ENCODE measurements at regions not wholly inside any gene's neighbourhood (a gene's known extent, or its start where the extent isn't known, plus 50 kb on each side); places are given as distances from the start of the nearest gene placed in this dataset.
"Not testable (repeated sequence)": the region's sequence is repeated elsewhere in the genome, so short reads cannot be mapped to it uniquely, and the experiment has no call there.

DNA sequence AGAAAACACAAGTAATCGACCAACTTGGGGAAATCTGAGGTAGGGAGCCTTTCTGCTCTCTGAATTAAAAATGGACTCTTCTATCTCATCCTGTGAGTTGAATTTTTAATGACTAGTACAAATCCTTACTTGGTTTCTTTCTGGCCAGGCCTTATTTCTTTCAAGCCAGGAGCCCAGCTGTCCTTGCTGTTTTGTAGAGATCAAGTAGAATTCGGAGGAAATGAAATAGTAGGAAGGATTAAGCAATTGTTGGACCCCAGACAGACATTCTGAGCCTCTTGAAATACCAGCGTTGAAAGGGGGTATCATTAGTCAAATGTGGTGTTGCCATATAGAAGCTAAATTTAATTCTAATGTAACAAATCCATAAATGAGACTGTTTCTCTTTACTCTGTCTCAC lies 53.7 kb upstream of the SMIM15 start:
- DNase-seq, result no peak

DNA sequence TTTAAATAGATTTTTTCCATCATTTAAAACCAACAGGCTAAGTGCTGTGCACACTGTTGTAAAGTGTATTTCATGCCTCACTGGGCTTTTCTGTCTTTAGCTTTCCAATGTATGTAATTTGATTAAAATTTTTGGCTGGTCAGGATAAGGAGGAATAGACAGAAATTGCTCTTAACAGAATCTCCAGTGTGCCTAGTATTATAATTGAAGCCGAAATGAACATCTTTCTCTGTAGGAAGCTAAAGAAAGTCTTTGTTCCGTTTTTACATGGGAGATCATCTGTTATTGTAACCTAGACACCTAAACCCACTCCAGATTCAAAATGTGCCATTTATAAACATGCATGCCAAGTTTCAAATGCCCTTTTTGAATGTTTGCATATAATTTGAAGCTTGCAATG lies 54.5 kb upstream of the SMIM15 start:
- DNase-seq, result no peak

DNA sequence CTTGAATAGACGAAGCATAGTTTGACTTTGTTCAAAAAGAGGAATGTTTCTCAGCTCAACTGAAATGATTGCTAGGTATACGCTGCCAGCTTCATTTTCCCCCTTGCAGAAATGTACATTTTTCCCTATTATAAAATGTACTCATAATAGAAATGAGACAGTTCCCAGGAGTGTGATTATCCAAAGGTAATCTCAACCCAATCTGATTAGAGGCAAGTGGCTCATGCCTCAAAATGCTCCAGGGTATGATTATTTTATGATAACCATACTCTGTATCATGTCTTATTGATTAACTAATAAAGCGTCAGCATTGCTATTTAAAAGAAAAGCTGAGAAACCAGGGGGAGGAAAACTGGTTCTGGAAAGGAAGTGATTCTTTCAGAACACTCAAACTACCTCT lies 54.9 kb upstream of the SMIM15 start:
- DNase-seq, result no peak

DNA sequence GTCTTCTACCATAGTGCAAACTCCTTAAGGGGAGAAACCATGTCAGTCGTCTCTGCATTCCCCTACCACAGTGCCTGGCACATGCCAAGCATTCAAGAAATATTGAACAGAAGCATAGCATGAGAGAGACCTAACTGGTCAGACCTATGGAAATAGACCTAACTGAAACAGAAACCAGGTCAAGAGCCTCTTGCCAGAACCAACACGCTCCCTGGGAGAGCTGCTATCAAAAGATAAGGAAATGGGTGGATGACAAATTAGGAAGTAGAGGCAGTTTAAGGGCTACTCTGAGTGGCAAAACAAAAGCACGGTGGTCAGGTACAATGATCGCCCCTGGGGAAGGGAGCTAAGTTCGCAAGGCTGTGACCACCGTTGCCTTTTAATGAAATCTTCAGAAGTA lies 66.0 kb upstream of the SMIM15 start:
- no peak for DNase-seq

DNA sequence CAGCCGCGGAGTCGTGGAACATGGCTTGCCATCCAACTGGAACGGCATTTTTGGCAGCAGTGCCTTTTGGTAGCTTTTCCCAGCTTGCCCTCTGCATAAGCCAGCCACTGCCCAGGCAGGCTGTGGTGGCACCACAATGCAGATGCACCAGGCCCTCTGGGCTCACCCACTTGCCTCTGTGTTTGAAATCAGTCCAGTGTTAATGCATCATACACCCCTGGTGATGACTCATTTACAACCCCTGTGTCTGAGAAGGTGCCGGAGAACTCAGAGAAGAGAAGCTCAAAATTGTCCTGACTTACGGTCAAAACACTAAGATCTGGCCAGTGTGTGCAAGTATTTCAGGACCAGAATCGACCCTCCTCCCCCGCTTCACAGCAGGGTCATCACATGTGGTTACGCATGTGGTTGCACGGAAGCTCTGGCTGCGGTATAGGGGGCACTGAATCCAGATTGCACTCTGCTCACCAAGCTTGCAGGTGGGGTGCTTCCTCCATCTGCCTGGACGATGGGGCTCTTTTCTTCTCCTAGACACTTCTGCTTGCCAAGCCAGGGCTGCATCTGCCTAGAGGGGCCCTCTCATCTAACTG lies 66.5 kb upstream of the SMIM15 start:
- DNase-seq, result no peak

DNA sequence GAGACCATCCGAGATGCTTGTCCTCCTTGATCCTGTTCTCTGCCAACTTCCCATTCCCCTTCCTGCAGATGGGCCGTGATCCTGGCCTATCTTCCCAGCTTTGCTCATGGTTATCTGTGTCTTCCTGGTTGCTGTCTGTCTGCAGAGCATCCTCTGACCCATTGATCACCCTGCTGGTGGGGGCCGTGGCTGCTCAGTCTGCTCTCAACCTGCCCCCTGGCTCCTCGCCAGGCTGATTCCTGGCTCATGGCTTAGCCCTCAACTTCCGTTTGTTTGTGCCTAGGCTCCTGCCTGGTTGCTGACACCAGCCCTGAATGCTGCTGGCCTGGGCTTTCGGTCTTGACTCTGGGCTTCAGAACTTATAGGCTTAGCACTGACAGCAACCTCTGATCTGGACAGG lies 67.1 kb upstream of the SMIM15 start:
- DNase-seq, result no peak

DNA sequence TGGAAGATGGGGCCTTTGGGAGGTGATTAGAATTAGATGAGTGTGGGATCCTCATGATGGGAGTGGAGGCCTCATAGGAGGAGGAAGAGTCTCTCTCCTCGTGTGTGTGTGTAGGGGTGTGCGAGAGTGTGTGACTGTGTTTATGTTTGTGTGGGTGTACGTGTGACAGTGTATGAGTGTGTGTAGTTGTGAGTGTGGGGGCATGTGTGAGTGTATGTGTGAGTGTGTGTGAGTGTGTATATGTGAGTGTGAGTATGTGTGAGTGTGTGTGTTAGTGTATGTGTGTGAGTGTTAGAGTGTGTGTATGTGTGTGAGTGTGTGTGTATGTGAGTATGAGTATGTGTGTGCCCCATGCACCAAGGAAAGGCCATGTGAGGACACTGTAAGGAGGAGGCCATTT lies 68.2 kb upstream of the SMIM15 start:
- DNase-seq, result no peak

DNA sequence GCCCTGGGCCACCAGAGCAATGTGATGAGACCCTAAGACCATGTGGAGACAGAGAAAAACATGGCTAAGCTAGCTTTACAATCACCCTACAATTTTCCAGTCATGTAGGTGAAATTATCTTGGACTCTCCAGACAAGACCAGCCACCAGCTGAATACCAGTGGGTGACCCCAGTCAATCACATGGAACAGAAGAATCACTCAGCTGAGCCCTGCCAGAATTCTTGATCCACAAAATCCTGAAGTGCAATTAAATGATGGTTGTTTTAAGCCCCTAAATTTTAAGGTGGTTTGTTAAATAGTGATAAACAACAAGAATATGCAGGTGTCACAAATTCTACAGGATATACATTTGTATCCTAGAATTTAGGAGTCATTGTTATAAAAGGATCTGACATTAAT lies 69.5 kb upstream of the SMIM15 start:
- no peak for DNase-seq

DNA sequence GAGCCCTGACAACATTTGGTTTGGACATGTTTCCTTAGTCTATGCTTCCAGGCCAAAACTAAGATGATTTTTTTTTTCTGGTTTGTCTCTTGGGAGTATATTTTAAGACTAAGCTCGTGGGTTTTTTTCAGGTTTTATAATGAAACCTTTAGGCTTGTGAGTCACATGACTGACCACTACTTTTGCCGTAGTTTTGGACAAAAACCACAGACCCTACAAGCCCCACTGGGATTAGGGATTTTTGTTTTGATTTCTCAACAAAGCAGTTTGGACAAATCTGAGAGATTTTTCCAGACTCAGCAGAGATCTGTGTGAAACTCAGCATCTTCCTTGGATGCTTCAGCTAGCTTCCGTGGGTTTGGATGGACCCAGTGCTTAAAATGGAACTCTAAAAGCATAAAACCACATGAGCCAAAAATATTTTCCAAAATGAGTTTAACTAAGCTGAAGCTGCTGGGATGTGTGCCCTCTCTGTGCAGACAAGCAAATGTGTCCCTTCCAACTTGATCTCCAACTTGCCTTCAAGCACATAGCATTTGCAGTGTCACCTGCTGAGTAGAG lies 70.3 kb upstream of the SMIM15 start:
- DNase-seq, result no peak

DNA sequence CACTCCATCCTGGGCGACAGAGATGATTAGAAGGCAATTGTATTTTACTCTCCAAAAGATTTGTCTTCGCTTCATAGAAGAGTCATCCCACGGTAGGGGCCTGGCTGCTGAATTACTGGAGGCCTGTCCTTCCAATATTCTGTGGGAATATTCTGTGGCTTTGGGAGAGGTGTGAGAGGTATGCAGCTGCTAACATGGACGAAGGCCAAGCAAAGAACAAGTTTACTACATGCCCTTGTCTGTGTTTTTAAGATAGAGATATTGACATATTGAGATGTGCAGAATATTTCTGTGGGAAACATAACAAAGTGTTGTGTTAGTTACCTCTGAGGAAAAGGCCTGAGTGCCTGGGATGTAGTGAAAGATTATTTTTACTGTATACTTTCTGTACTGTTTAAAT lies 71.8 kb upstream of the SMIM15 start:
- DNase-seq, result no peak

DNA sequence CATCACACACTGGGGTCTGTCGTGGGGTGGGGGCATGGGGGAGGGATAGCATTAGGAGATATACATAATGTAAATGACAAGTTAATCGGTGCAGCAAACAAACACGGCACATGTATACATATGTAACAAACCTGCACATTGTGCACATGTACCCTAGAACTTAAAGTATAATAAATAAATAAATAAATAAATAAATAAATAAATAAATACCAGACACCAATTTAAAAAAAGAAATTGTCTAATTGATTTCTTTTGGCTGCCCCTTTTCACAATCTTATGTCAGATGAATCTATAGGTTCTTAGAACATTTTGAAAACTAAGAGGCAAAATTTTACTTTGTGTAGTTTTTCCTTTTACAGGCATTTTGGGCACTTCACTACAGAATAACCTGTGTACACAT lies 74.4 kb upstream of the SMIM15 start:
- not testable (repeated sequence) for DNase-seq

DNA sequence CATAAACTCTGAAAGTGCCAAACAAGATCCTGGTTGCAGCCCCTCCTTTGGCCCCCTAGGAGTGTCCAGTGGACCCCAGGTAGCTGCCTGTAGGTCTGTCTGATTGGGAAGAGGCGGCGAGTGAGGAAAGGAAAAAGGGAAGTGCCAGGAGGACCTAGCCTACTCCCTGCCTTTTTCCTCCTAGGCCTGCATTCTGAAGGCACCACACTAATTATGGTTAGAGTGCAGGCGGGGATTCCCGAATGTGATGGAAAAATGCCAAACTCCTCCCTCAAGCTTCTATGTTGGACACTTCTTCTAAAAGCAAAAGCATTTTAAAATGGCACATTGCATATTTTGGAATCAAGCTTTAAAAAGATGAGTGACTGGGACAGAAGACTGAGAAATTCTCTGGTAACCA lies 83.2 kb upstream of the SMIM15 start:
- DNase-seq, result no peak

DNA sequence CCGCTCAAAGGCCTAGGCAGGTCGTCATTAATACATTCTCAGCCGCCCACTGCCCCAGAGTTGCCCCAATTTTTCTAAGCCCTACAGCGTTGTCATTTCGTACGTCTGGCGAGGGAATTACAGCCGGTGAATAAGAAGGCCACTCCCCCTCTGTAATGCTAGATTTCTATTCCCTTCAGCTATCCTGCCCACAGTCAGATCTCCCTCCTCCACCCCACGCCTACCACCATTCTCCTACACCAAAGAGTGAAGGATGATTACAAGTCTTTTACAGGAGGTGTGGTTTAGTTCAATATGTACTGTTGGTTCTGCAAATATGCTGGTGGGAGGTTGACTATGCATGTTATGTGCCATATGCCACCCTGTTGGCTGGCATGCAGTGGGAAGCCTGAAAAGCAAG lies 83.7 kb upstream of the SMIM15 start:
- DNase-seq, result no peak

DNA sequence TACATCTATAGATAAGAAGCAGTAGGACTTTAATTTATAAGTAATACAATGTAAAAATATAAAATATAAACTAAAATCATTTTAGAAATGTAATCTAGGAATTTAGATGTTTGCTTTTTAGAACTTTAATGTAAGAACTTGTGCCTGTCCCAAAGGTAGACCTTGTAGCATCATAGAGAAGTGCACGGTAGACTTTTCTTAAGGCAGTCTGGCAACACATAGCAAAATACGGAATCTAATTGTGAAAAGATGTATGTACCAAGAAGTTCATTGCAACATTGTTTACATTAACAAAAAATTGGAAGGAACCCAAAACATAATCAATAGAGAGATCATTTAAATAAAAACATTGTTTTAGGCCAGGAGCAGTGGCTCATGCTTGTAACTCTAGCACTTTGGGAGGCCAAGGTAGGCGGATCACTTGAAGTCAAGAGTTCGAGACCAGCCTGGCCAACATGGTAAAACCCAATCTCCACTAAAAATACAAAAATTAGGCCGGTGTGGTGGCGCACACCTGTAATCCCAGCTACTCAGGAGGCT lies 84.6 kb upstream of the SMIM15 start:
- no peak for DNase-seq

DNA sequence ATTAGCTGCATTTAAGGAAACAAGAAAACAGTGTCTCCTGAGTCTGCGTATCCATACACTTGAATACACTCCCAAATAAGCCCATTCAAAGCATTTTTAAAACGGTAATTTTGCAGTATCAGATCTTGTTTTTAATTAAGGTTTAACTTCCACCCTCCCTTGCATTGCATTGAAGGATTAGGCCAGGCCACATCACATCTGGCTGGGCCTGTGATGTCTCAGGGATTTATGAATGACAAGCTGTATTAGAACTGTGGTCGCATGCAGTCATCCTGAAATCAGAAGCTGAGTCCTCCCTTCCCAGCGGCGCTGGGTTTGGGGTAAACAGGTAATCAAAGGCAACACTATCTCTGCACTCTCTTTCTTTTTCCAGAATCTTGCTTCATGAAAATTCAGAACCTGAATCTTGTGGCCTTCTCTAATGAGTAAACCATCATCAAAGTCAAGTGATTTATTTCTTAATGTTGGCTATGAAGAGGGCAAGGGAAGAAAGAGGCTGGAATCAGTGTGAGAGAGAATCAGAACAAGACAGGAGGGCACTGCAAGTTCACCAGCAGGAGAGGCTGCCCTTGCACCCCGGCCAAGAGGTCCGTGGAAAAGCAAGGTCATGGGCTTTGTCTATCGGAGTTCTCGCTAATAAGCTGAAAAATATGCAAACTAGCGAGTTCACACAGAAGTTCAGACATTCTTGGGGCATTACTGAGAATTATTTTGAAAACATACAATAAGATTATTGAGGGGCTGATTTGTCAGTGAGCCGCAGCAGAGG lies 80.0 kb upstream of the ZSWIM6 start:
- no peak for DNase-seq

DNA sequence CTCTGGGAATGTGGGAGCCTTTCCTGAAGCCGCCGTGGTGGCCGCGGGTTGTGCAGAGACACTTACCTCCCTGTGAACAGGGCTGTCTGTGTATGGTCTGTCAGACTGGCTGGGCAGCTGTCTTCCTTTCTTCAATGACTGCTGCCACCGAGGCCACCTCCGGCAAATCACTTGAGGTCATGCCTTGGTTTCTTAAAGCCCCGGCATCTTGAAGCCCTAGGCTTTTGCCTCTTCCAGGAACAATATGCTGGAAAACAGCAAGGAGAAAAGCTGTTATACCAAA lies 79.5 kb upstream of the ZSWIM6 start:
- DNase-seq, result no peak

DNA sequence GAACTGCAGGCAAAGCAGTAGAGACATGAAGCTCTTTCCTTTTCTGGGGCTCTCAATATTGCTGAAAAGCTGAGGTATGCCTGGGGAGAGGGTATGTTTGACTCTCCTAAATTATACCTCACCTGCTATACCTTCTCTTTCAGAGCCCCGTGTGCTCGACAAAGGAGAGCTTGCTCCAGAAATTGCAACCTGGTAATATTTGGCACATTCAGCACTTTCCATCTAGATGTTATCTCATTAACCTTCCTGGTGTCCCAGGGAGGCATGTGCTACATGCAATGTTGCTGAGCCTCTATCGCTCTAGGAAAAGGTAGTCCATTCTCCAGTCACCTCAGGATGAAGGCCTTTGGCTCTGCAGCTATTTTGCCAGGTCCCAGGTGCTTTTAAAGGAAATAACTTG lies 78.5 kb upstream of the ZSWIM6 start:
- no peak for DNase-seq

DNA sequence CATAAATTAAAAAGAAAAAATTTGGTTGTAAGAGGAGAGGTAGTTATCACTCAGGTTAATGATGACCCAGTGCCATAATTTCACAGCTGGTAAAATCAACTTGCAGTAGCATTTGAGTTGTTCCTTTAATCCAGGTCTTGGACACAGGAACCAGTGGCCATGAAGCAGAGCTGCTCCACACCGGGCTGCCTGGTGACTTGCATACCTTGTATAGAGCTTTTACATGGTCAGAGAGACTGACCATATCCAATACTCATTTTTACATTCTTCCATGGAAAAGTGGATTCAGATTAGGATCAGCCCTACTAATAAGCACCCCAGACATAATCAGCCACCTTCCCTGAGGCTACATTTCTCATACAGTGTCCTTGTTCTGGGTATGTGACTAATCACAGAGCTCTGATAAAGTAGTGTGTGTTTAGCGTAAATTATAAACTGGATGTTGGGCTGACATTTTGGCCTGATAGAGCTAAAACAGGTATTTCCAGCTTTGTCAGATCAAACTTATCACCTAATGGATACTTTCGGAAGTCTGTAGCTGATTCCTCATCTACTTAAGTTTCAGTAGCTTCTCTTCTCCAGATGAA lies 77.0 kb upstream of the ZSWIM6 start:
- DNase-seq, result no peak

DNA sequence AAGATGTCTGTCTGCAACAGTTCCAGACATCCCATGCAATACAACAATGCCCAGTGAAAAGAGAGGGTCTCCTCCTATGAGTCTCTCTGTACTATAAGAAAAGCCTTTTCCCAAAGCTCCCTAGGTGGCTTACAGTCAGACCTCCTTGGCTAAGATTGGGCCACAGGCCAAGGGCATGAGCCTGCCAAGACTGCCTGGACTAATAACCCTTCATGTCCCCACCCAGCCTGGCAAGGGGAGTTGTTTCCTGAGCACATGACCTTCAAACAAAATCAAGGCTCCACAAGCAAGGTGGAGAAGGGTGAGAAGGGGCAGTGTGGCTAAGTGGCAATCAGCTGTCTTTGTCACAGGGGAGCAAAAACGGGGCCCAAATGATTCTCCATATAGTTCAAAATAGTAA lies 75.6 kb upstream of the ZSWIM6 start:
- no peak for DNase-seq

DNA sequence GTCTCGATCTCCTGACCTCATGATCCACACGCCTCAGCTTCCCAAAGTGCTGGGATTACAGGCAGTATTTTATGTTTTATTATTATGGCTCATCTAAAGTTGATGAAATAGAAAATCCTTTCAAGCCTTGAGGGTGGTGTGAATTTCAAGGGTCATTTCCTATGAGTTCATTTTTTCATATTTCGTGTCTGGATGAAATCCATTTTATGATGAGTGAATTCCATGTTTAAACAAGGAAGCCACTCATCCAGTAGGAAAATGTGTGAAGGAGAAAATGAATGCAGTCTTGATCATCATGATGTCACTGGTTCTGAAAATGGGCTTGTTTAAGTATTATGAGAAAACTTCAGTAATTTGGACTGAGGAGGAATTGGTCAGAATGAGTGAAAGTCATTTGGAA lies 74.6 kb upstream of the ZSWIM6 start:
- no peak for DNase-seq

DNA sequence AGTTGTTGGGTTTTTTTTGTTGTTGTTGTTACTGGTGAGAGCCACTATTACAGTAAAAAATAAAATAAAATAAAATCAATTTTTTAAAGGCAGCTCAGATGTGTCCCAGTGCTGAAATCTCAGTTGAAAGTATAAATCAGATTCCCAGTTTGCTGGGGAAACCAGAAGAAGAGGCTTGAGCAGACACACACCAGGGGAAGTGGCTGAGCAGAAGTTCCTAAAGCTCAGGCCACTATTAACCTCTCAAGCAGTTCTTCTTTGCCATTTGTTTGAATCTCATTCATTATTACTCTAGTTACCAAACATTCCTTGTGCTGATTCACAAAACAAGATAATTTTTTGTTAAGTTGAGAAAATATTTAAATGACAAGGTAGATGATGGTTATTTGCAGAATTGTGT lies 70.9 kb upstream of the ZSWIM6 start:
- DNase-seq, result no peak

DNA sequence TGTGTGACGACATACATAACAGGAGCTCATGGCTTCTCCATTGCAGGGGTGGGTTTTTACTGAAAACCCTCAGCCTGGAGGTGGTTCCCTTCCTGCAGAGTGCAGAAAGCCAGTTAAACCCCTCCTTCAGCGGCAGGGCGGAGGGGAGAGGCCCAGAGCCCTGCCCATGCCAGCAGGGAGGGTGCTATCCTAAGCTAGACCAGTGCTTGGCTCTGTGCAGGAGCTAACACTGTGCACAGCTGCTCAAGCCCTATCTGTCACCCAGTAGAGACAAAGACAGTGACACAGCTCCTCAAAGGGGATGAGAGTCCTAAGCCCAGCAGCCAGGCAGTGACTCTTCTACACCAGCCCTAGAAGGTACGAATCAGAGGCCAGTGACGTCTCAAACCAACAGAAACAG lies 70.0 kb upstream of the ZSWIM6 start:
- DNase-seq, result no peak

DNA sequence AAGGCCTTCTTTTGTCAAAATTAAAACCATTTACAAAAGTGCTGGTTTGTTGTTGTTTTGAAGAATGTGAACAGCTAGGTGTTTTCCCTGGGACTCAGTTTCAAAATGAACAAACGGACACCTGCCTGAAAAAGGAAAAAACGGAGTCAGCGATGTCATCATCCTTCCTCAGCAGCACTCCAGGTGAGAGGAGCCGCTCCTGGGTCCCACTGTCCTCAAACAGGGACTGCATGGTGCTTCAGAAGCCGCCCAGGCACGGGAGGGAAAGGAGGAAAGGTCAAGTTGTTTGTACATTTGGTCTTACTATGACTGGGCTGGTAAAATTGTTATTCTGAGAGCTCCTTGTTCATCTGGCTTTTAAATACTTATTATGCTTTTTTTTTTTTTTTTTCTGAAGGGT lies 69.0 kb upstream of the ZSWIM6 start:
- no peak for DNase-seq

DNA sequence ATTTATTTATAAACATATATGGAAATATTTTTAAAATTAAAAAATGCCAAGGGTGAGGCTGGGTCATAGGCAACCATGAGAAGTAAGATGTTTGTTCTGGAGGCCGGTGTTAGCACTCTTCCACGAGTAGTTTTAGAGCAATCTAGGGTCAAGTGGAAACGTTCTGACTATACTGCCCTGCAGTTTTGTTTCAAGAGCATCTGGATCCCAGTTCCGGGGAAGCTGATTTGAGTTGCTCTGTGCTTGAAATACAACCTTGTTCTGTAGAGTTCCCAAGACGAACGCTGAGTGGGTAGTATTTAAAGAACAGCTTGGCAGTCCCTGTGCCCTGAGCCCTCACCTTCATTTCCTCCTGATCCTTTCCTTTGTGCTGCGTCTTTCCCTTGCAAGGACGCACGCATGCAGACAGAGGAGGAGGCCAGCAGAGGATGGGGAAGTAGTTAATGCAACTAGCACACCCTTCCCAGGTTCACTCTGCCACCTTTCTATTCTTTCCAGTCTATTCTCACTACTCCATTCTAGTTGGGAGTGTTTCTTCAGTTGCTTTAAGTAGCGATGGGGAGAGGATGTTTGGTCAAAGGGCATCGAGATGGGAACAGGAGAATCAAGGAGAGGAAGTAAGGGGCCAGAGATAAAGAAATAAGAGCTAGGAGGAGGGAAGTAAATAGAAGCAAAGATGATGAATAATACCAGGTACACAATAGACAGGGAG lies 68.3 kb upstream of the ZSWIM6 start:
- DNase-seq, result no peak

Measured in CD4-positive, alpha-beta T cell treated with Interleukin-12 subunit alpha and Interleukin-12 subunit beta, for 1 hour (primary cell).